Limb (tissue), 2 donors: ENCODE measurements at regions not wholly inside any gene's neighbourhood (a gene's known extent, or its start where the extent isn't known, plus 50 kb on each side); places are given as distances from the start of the nearest gene placed in this dataset.
"Not testable (repeated sequence)": the region's sequence is repeated elsewhere in the genome, so short reads cannot be mapped to it uniquely, and the experiment has no call there.

Source experiments
- DNase-seq, 2 donors: peaks; one replicate each; pipeline ENCODE4 v3.0.0-alpha.2; 2016; ENCODE audit errors: extremely low spot score in 2 of 2

DNA sequence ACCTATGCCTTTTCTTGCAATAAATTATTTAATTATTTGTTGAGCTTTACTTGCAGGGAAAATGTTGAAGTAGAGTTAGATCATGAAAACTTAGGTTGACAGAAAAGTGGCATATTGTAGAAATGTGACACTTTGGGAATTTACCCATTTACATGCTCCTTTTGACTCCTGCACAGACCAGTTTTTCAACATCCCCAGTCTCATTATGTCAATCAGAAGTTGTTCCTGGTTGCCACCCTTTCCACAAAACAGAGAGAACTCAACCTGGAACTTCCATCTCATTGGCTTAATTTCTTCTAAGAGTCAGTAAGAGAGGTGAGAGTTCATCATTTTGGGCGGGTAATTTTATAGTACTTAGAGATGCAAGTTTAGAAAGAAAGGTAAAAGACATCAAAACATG, 284.6 kb upstream of the ANKRD50 start:
- DNase-seq = no peak

DNA sequence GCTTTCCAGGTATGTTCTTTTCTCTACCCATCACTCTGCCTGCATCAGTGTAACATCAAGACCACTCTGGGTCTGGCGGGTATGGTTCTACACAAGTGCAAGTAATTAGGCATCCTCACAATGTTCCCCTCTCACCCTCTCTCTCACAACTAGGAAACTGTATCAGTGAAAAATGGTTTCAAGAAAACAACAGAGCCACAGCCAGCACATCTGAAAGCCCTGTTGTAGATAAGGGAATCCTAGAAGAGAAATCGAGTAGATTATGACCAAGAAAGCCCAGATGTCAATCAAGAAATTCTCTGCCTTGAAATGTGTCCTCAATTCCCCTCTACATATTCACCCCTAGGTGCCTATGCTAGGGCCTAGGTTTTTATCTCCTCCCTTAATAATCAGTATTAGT, 281.3 kb upstream of the ANKRD50 start:
- DNase-seq = no peak

DNA sequence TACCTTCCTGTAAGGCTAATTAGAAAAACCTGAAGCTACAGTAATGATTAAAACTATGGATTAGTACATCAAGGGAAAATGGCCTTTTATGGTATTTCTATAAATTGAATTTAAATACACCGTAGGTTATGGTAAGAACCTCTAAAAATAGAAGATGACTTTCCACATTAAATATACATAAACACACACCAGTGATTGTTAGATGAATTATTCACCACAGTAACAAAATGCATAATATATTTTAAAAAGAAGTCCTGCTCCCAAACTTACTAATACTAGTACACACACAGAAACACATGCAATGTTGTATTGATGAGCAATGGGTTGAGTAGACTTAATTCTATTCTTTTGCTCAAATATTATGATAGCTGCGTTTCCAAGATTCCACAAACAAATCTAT, 277.9 kb upstream of the ANKRD50 start:
- DNase-seq = no peak

DNA sequence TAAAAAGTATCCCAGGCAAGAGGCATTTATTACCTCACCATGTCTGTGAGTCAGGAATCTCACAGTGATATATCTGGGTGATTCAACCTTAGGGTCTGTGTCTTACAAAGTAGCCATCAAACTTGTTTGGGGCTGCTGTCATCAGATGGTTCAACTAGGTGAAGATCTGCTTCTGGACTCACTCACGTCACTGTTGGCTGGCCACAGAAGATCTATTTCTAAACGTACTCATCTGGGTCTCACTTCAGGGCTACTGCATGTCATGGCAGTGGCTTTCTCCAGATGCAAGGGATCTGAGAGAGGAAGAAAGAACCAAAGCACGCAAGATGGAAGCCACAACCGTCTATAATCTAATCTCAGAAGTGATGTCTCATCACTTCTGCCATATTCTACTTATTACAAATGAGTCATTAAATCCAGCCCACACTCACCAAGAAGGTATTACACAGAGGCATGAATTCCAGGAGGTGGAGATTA, 267.8 kb upstream of the ANKRD50 start:
- DNase-seq = no peak

DNA sequence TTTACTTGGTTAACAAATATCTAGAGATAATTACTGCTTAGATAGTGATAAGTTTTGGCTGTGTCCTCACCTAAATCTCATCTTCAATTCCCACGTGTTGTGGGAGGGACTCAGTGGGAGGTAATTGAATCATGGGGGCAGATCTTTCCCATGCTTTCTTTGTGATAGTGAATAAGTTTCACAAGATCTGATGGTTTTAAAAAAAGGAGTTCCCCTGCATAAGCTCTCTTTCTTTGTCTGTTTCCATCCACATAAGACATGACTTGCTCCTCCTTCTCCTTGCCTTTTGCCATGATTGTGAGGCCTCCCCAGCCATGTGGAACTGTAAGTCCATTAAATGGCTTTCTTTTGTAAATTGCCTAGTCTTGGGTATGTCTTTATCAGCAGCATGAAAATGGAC, 266.0 kb upstream of the ANKRD50 start:
- not testable (repeated sequence) for DNase-seq

DNA sequence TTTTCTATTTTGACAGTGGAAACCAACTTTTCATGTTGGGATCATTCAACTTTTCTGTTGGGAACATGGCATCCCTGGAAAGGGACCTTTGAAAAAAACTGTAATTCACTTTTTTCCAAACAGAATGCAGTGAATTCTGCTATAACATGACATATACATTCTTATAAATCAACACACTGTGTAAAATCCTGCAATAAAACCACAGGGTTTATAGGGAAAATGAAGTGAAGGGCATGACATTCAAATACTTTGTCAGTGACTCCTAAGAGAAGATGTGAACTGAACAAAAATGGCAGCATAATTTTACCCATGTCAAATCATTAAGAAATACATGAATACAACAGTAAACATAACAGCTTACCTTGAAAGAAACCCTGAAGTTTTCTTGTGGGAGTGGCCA, 264.5 kb upstream of the ANKRD50 start:
- no peak for DNase-seq

DNA sequence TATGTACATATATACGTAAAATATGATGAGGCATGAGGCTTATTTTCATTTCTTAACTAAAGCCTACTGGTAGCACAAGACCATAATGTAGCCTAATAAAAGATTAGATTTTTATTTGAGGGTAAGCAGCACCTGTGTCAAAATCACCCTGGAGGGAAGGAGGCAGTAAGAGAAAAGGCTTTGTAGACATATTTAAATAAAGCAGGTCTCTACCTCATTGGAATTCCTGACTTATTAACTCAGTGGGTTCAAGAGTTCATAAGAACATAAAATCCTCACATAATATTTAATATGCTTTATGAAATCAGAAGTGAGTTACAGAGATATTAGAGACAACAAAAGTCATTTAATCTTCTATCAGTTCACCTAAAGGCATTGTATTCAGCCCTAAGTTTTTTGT, 261.6 kb upstream of the ANKRD50 start:
- DNase-seq = no peak

DNA sequence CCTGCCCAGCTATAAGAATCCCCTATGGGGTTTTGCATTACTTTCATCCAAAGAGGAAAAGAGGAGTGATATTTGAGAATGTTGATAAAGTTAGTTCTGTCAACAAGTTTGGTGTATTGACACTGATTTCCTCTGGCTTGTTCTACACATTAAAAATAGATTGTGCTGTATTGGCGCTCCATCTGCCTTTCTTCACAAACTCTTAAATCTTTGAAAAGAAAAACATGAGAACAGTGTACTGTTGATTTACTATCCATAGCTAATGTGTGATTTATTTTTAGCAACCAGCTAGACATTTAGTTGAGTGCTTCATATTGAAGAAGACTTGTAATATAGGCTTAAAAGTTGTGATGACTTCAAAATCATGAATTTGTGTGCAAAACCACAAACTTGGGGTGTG, 261.2 kb upstream of the ANKRD50 start:
- no peak for DNase-seq

DNA sequence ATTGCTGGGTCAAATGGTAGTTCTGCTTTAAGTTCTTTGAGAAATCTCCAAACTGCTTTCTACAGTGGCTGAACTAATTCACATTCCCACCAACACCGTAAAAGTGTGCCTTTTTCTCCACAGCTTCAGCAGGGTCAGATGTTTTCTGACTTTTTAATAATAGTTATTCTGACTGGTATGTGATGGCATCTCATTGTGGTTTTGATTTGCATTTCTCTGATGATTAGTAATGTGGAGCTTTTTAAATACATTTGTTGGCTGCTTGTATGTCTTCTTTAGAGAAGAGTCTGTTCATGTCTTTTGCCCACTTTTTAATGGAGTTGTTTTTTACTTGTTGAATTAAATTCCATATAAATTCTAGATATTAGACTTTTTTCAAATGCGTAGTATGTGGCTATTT, 257.5 kb upstream of the ANKRD50 start:
- no peak for DNase-seq

DNA sequence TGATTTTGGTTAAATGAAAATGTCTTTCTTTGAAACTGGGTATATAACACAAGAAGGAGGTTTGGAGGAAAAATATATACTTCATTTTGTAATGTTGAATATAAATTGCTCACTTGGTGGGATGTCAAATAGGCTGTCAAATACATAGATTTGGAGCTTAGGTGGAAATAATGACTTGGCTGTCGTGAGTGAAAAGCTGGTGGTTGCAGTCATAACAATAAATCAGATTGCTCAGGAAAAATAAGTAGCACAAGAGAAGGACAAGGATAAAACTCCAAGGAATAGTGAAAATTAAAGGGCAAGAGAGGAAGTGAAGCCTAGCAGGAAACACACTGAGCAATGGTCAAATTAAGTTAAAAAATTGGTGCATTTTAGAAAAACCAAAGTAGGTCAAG, 253.0 kb upstream of the ANKRD50 start:
- DNase-seq = no peak

DNA sequence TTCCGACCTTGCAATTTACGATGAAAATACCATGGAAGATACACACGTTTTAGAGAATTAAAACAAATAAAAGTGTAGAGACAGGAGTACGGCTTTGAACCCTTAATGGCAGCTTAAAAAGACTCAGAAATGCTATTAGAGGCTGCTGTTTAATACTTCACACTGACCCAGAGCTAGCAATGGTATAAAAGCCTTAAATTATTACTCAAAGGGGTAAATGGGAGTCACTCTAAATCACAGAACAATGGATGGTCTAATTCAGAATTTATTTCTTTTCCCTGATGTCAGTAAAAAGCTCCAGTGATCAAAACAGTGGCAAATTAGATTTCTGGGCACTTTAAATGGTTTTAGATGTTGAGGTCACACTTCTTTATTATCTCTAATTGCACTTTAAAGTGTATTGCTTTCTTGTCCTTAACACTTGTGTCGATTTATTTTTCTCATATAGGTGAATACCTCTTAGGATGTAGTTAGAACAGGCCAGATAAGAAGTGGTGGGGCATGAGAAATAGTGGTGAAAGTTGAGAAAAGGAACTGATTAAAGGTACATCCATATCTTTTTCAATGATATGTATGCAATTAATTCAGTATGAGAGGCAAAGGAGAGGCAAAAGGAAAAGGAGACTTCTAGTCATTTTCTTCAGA, 252.4 kb upstream of the ANKRD50 start:
- DNase-seq = no peak

DNA sequence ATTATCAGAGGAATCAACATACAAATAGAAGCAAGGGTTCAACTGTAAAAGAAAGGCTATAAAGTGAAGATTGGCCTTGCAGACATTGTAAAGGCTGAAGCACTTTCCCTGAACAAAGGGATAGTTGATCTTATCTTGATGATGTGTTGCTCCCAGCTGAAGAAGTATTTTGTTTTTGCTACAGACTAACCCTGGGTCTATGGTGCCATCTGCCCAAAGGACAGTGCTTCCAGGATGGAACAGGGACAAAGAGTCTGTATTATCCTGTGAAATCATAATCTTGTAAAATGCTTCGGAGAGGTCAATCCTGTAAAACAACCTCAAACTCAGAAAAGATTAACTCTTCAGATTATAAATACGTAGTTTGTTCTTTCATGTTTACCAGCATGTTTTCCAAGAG, 251.7 kb upstream of the ANKRD50 start:
- no peak for DNase-seq

DNA sequence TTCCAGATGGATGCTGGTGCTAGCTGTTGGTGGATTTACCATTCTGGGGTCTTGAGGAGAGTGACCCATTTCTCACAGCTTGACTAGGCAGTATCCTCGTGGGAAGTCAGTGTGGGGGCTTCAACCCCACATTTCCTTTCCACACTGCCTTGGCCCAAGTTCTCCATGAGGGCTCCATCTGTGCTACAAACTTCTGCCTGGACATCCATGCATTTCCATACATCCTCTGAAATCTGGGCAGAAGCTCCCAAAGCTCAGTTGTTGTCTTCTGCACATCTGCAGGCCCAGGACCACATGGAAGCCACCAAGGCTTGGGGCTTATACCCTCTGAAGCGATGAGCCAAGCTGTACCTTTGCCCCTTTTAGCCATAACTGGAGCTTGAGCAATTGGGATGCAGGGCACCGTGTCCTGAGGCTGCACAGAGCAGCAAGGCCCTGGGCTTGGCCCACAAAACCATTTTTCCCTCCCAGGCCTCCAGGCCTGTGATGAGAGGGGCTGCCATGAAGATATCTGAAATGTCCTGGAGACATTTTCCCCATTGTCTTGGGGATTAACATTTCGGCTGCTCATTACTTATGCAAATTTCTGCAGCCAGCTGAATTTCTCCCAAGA, 248.7 kb upstream of the ANKRD50 start:
- no peak for DNase-seq

DNA sequence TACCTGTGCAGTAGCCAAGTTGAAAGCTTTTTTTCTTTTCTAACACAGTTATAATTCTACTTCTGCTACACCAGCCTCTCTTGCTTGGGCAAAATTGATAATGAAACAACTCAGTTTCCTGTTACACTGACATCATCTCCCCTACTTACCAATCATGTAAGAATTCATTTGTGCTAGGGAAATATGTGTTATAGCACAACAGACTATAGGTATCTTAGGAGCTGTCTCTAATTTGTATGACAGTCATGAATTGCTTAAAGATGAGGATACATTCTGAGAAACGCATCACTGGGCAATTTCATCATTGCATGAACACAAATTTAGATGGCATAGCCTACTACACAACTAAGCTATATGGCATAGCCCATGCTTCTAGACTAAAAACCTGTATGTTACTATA, 246.3 kb upstream of the ANKRD50 start:
- no peak for DNase-seq

DNA sequence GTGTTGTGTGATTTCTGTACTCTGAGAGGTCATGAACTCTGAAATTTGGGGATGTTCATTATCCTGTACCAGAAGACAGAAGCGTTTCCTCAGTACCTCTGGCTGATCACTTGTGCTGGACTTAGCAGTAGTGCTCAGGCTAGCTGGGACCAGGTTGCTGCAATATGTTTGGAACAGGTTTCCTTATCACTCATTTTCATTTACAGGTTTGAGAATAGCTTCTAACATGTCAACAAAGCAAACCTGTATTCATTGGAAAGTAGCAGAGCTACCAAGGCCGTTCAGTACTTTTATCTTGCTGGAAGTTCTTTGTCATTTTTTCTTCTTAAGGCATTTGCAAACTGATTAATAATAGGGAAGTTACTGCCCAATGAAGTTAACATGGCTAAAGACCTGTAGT, 242.9 kb upstream of the ANKRD50 start:
- no peak for DNase-seq

DNA sequence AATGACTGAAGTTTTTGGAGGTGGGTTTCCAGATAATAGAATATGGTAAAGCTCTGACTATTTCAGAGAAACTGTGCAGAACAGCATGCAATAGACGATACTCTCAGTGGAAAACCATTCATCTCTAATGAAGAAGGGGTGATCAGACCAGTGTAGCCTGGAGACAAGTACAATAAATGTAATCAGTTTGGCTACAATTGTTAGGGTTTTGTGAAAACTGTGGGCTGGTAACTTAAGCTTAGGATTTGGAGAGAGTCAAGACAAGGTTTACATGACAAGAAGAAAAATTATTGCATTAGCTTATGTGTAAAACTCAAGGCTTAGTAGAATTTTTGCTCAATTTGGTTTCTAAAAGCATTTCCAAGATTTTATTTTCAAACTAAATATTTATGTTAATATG, 241.5 kb upstream of the ANKRD50 start:
- no peak for DNase-seq

DNA sequence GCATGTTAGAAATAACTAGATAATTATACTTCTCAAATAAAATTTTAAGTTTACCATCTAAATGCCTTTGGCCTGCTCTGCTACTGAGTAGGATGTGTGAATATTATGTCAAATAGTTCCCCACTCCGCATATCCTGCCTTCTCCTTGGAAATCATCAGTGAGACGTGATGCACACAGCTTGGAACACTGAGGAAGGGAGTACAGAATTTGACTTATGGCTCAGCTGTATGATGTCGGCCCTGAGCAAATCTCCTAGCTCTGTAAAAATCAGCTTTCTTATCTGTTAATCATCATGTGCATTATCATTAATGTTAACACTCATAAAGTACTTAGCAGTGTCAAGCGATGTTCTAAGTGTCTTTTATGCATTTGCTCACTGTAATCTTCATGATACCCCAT, 241.0 kb upstream of the ANKRD50 start:
- no peak for DNase-seq

DNA sequence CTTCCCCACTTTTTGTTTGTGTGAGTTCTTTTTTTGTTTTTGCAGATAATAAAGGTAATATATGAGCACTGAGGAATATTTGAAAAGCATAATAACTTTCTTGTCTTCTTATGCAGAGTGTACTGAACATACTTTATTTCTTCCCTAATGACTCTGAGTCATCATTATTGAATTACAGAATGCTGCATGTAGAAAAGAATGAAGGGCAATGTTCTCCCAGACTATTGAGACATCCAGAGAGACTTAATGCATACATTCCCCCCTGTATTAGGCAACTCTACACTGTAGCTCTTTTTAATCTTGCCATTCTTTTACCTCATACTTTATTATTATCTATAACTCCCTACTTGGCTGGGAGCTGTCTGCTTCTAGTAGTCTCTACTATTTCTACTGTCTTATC, 240.5 kb upstream of the ANKRD50 start:
- DNase-seq = no peak

DNA sequence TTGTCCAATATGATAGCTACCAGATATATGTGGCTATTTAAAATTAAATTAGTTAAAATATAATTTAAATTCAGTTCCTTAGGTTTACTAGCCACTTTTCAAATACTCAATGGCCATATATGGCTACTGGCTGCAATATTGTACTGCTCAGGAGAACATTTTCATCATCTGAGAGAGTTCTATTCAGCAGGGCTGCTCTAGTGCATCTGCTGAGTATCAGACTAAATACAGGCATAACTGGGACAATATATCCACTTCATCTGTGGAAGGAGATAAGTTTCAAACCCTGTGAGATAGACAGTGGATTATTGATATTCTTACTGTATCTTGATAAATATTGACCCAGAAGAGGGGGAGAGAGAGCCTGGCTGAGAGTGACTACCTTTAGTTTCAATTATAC, 240.1 kb upstream of the ANKRD50 start:
- no peak for DNase-seq

DNA sequence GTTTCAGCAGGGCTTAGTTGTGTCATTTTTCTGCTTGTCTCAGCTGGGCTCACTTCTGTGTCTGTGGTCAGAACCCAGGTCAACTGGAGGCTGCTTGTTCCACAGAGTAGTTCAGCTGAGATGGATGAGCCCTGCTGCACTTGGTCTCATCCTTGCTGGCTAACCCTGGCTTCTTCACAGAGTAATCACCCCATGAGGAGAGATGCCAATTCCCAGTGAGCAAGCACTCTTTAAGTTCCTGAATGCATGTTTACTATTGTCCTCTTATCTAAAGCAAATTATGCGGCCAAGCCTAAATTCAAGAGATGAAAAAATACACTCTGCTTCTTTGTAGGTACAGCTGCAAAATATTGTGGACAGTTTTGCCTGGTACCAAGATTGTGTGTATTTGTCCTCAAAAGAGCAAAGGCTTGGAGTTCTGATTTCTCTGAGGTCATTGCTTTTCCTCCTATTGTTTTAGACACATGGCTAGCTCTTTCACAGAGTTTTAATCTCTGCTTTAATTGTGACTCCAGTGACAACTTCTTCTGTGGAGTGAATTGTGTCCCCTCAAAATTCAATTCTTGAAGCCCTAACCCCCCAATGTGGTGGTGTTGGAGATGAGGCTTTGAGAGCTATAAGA, 236.6 kb upstream of the ANKRD50 start:
- no peak for DNase-seq

DNA sequence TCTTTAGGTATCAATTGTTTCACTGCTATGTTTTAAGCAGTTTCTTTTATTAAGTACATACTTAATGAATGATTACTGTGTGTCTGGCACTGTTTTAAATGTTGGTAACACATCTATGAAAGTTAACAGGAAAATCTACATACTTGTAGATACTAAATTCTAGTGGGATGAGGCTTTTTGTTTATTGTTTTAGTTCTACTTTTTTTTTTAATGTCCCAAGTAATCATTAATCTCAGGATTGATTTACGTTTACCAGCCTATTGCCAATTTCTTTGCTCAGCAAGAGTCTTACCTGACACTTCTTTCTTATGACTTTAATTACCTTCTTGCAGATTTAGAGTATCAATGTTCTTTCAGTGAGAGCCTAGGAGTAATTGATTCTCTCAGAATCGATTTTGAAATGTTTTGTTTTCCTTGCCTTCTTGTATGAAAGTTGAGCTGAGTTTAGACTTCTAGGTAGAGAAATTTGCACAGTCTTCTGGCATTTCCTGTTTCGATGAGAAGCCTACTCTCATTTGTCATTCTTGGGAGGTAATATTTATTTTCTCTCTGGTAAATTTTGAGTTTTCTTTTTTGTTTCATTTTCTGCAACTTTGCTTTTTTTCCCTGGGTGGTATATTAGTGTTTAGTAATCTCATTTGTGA, 235.2 kb upstream of the ANKRD50 start:
- DNase-seq = no peak

DNA sequence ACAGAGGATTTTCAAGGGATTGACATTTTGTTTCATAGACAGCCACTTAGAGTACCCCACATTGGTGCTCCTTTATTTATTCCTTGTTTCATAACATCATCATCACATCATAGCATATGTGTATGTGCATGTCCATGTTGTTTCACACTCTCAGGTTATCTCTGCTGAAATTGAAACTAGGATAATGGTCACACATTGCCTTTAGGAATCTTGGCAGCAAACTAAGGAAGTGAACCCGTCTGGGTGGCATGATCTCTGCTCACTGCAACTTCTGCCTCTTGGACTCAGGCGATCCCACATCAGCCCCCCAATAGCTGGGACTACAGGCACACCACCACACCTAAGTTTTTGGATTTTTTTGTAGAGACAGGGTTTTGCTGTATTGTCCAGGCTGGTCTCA, 234.2 kb upstream of the ANKRD50 start:
- DNase-seq = no peak

DNA sequence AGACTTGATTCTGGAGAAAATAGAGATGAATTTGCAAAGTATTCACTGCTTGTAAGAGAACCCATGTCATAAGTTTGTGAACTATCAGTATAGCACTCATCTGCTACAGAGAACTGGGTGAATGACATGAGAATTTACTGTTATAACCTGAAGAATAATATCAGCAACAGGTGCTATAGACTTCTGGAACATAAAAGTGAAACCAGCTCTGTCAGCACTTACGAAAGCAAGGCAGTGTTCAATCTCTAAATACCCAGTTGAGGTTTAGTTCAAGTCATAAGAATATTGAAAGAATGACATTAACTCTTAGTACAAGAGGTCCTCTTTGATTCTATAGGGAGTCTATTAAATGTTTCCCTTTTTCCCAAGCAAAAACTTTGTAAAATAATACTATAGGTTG, 232.9 kb upstream of the ANKRD50 start:
- no peak for DNase-seq
